ENCODE measurements at regions not wholly inside any gene's neighbourhood (a gene's known extent, or its start where the extent isn't known, plus 50 kb on each side); places are given as distances from the start of the nearest gene placed in this dataset.

DNA sequence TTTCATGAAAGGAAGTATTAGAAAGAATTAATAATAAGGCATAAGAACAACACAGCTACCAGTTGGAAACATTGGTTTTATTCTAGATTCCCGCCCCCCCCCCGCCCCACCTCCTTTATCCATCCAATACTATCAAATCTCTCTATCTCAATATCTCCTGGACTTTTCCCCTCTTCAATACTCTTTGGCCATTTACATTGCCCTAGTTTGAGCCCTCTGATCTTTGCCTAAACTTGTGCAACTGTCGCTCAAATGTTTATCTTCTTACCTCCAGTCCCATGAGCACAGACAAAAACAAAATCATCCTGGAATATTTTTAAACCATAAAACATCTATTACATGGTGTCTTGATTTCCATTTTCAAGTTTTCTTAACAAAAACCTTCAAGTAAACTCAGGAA lies 488.2 kb downstream of the KLHL13 start:
- Histone ChIP-seq H3K9me2 (ENCODE audit: insufficient read depth) (no peaks in the 10 kb centered on the region), H3K4me3 (no peak overlapping the region), H3K9me3 (ENCODE audit: insufficient read depth, low read depth) (no peaks in the 10 kb centered on the region), H2AFZ (no peak overlapping the region), H3K36me3 (ENCODE audit: low read depth) (no peaks in the 10 kb centered on the region), H3F3A (ENCODE audit: insufficient read depth, low read depth) (no peaks in the 10 kb centered on the region), H3K79me2 (ENCODE audit: low read depth) (no peaks in the 10 kb centered on the region), H3K4me1 (replicated peaks; ENCODE audit: insufficient read depth) (no peaks in the 10 kb centered on the region), H4K20me1 (ENCODE audit: insufficient read depth) (no peaks in the 10 kb centered on the region), H3K27ac (no peak overlapping the region), H3K27me3 (ENCODE audit: insufficient read depth, low read depth) (no peaks in the 10 kb centered on the region), H3K4me2 (no peak overlapping the region)
- BruUV-seq (replicated peaks) = no TSS peak
- DNase-seq = no peak
- CTCF ChIA-PET = no interaction called here
- intact Hi-C loops (cut with micrococcal nuclease; ENCODE audit: unreplicated experiment) = no loop called here
- POLR2A ChIA-PET (ENCODE audit: unreplicated experiment) = no interaction called here
- no peak for TF ChIP-seq EZH2 (IDR thresholded peaks at IDR 0.05; ENCODE audit: low read depth)
- TF ChIP-seq, protein P1, sequence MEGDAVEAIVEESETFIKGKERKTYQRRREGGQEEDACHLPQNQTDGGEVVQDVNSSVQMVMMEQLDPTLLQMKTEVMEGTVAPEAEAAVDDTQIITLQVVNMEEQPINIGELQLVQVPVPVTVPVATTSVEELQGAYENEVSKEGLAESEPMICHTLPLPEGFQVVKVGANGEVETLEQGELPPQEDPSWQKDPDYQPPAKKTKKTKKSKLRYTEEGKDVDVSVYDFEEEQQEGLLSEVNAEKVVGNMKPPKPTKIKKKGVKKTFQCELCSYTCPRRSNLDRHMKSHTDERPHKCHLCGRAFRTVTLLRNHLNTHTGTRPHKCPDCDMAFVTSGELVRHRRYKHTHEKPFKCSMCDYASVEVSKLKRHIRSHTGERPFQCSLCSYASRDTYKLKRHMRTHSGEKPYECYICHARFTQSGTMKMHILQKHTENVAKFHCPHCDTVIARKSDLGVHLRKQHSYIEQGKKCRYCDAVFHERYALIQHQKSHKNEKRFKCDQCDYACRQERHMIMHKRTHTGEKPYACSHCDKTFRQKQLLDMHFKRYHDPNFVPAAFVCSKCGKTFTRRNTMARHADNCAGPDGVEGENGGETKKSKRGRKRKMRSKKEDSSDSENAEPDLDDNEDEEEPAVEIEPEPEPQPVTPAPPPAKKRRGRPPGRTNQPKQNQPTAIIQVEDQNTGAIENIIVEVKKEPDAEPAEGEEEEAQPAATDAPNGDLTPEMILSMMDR (conservative IDR thresholded peaks at IDR 0.05) = no peak

DNA sequence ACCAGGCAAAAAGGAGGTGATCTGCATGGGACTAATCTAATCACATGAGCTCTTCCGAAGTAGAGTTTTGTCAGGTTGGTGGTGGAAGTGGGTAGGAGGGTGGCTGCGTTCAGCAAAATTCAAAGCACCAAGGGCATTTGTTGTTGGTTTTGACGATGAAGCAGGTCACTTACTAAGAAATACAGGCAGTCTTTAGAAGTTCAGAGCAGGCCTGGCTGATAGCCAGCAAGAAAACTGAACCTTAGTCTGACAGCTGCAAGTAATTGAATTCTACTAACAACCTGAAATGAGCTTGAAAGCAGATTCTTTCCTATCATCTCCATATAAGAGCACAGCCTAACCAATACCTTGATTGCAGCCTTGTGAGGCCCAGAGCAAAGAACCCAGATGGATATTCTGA lies 505.8 kb downstream of the KLHL13 start:
- intact Hi-C loops (cut with micrococcal nuclease; ENCODE audit: unreplicated experiment) = no loop called here
- Histone ChIP-seq H3K9me2 (ENCODE audit: insufficient read depth) (no peaks in the 10 kb centered on the region), H3F3A (ENCODE audit: insufficient read depth, low read depth) (no peaks in the 10 kb centered on the region), H3K36me3 (ENCODE audit: low read depth) (no peaks in the 10 kb centered on the region), H3K9me3 (ENCODE audit: insufficient read depth, low read depth) (no peaks in the 10 kb centered on the region), H2AFZ (no peak overlapping the region), H3K79me2 (ENCODE audit: low read depth) (no peaks in the 10 kb centered on the region), H3K4me3 (no peak overlapping the region), H3K4me2 (no peak overlapping the region), H3K27ac (no peak overlapping the region), H3K27me3 (ENCODE audit: insufficient read depth, low read depth) (no peaks in the 10 kb centered on the region), H4K20me1 (ENCODE audit: insufficient read depth) (no peaks in the 10 kb centered on the region), H3K4me1 (replicated peaks; ENCODE audit: insufficient read depth) (no peaks in the 10 kb centered on the region)
- ChIA-PET CTCF (no interaction called here), POLR2A (ENCODE audit: unreplicated experiment) (no interaction called here)
- no peak for DNase-seq
- BruUV-seq (replicated peaks) = no TSS peak
- TF ChIP-seq EZH2 (IDR thresholded peaks at IDR 0.05; ENCODE audit: low read depth) = no peak
- TF ChIP-seq, protein P1 (conservative IDR thresholded peaks at IDR 0.05) = no peak

DNA sequence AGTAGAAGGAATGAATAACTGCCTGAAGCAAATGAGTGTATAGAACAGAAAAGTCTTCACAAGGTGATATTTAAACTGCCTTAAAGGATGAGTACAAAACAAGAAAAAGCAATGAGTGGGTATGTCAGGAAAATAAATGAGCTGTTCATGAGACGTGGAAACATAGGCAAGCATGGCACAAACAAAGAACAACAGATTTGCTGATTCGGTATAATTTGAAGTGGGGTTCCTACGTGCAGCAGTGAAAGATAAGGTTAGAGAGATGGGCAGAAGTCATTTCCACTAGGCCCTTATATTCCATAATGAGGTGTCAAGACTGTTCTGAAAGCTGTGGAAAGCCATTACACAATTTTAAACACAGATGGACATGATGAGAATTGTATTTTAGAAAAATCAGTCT lies 506.6 kb downstream of the KLHL13 start:
- CTCF ChIA-PET = no interaction called here

More for the DNA sequence above, 506.6 kb downstream of the KLHL13 start:
- Histone ChIP-seq H3K27ac (no peak overlapping the region), H3K36me3 (ENCODE audit: low read depth) (no peaks in the 10 kb centered on the region), H2AFZ (no peak overlapping the region), H3K9me2 (ENCODE audit: insufficient read depth) (no peaks in the 10 kb centered on the region), H3K4me1 (replicated peaks; ENCODE audit: insufficient read depth) (no peaks in the 10 kb centered on the region), H3F3A (ENCODE audit: insufficient read depth, low read depth) (no peaks in the 10 kb centered on the region), H3K4me2 (no peak overlapping the region), H3K79me2 (ENCODE audit: low read depth) (no peaks in the 10 kb centered on the region), H4K20me1 (ENCODE audit: insufficient read depth) (no peaks in the 10 kb centered on the region), H3K27me3 (ENCODE audit: insufficient read depth, low read depth) (no peaks in the 10 kb centered on the region), H3K4me3 (no peak overlapping the region), H3K9me3 (ENCODE audit: insufficient read depth, low read depth) (no peaks in the 10 kb centered on the region)
- POLR2A ChIA-PET (ENCODE audit: unreplicated experiment) = no interaction called here
- BruUV-seq (replicated peaks) = no TSS peak
- intact Hi-C loops (cut with micrococcal nuclease; ENCODE audit: unreplicated experiment) = no loop called here
- DNase-seq = no peak
- TF ChIP-seq, protein P1 (conservative IDR thresholded peaks at IDR 0.05) = no peak
